ENCODE measurements at regions not wholly inside any gene's neighbourhood (a gene's known extent, or its start where the extent isn't known, plus 50 kb on each side); places are given as distances from the start of the nearest gene placed in this dataset.

DNA sequence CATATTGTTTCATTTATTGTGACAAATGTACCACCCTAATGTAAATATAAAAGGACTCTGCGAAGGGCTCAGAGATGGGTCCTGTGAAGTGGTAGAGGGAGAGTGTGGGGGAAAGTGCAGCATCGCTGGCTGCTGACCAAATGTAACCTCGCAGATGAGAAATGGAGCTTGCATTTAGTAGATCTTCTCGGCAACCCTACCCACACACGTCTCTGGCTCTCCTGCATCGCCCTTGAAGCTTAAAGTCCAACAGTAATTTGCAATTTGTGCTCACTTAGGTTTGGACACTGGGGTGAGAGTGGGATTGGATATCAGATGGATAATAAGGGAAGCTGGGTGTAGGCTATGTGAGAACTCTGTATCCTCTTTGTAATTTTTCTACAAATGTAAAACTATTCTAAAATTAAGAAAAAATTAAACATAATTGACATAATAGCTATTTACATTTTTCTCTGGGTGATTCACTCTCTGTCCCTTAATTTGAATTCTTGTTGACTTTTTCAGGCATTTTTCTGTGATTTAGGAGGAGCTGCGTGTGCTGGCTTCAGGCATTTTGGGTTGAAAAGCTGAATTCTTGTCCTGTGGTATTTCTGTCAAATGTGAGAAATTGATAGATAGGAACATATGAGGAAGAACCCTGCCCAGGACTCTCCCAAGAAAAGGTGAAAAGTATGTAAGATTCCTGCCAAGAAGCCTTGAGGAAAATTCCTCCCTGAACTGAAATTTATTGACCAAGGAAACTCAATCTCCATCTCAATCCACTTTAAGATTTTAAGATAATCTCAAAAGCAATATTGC, 524.7 kb upstream of the MCTP2 start:
- Histone ChIP-seq H2BK5ac (ENCODE audit: low read depth, low read length, poor library complexity, severe bottlenecking) (no peak overlapping the region), H3K36me3 (ENCODE audit: control insufficient read depth, insufficient read depth, low read length) (no peaks in the 10 kb centered on the region), H3K27me3 (ENCODE audit: control insufficient read depth, insufficient read depth, low read length) (no peaks in the 10 kb centered on the region), H3K23ac (ENCODE audit: low read depth, low read length) (no peak overlapping the region), H4K20me1 (ENCODE audit: insufficient read depth, low read length) (no peaks in the 10 kb centered on the region), H3K4me3 (ENCODE audit: insufficient read depth, low read depth, low read length) (no peak overlapping the region), H3K18ac (ENCODE audit: low read depth, low read length) (no peak overlapping the region), H4K5ac (ENCODE audit: low read depth, low read length) (no peak overlapping the region), H3K79me1 (ENCODE audit: low read depth in 1 of 2, low read length in 2 of 2) (no peaks in the 10 kb centered on the region), H3K4me1 (ENCODE audit: control insufficient read depth, insufficient read depth, low read length) (no peaks in the 10 kb centered on the region), H2AK5ac (ENCODE audit: low read depth, low read length) (no peak overlapping the region), H3K56ac (ENCODE audit: extremely low read depth, insufficient read depth, low read length) (no peak overlapping the region), H2AFZ (replicated peaks; ENCODE audit: low read length, poor library complexity) (no peak overlapping the region), H2BK20ac (ENCODE audit: low read depth, low read length) (no peak overlapping the region), H2AK9ac (replicated peaks; ENCODE audit: low read depth, low read length, poor library complexity) (no peak overlapping the region), H3K9me3 (ENCODE audit: control insufficient read depth, insufficient read depth, low read length) (peaks cover 14% of the 10 kb centered on the region), H3K4ac (ENCODE audit: low read depth, low read length) (no peak overlapping the region), H3K9me1 (ENCODE audit: insufficient read depth, low read length) (no peaks in the 10 kb centered on the region), H3K27ac (ENCODE audit: insufficient read depth, low read length) (no peak overlapping the region), H3K4me2 (ENCODE audit: low read depth, low read length) (no peak overlapping the region), H2BK120ac (ENCODE audit: low read depth, low read length) (no peak overlapping the region), H3K9ac (ENCODE audit: low read depth, low read length) (no peak overlapping the region), H4K8ac (ENCODE audit: low read depth in 2 of 2, low read length in 2 of 2) (no peak overlapping the region), H3K14ac (replicated peaks; ENCODE audit: low read depth, low read length) (no peak overlapping the region), H4K91ac (ENCODE audit: insufficient read depth, low read depth, low read length) (no peak overlapping the region), H2BK15ac (ENCODE audit: low read depth, low read length) (no peak overlapping the region)
- 20% methylated on average over 1 of the region's 7 CpGs; no CpG with 5 or more reads in 1 of the 2 experiments for WGBS, 2 experiments (ENCODE audit: extremely low coverage in 2 of 2, insufficient read length in 1 of 2)
- ATAC-seq (ENCODE audit: low read depth): no peak
- intact Hi-C loops (cut with micrococcal nuclease): no loop called here
- POLR2A ChIA-PET (ENCODE audit: unreplicated experiment): no interaction called here
- in situ Hi-C loops (cut with MboI; ENCODE audit: low sequenced_read_pairs): no loop called here
- DNase-seq: no peak
- TF ChIP-seq CEBPB (IDR thresholded peaks at IDR 0.05; ENCODE audit: low read depth, low read length) (no peak), MXI1 (IDR thresholded peaks at IDR 0.05; ENCODE audit: borderline replicate concordance, low read depth, low read length) (no peak), SMC3 (IDR thresholded peaks at IDR 0.05; ENCODE audit: low read depth, low read length) (no peak), MAFK (IDR thresholded peaks at IDR 0.05; ENCODE audit: low read depth, low read length) (no peak), POLR2A (IDR thresholded peaks at IDR 0.05; ENCODE audit: low read depth, low read length) (no peak), NFE2L2 (IDR thresholded peaks at IDR 0.05; ENCODE audit: low read depth, low read length) (no peak), RCOR1 (IDR thresholded peaks at IDR 0.05; ENCODE audit: insufficient replicate concordance, low read length) (no peak), RAD21 (IDR thresholded peaks at IDR 0.05; ENCODE audit: low read length) (no peak), BHLHE40 (IDR thresholded peaks at IDR 0.05; ENCODE audit: low read depth, low read length) (no peak), CTCF (conservative IDR thresholded peaks at IDR 0.05; ENCODE audit: low read depth, low read length) (no peak)
- TF ChIP-seq, protein P1, sequence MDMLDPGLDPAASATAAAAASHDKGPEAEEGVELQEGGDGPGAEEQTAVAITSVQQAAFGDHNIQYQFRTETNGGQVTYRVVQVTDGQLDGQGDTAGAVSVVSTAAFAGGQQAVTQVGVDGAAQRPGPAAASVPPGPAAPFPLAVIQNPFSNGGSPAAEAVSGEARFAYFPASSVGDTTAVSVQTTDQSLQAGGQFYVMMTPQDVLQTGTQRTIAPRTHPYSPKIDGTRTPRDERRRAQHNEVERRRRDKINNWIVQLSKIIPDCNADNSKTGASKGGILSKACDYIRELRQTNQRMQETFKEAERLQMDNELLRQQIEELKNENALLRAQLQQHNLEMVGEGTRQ (IDR thresholded peaks at IDR 0.05; ENCODE audit: low read depth, low read length): no peak
- no TSS peak for BruUV-seq (replicated peaks)
- CTCF ChIA-PET: interaction anchor here (0.6 kb wide), 2 partner anchors 14 to 652 kb away, joined by 3 to 6 read pairs; no protein-coding TSS in a partner anchor
- dilution Hi-C loops (cut with HindIII; ENCODE audit: low sequenced_read_pairs, unreplicated experiment): no loop called here
